GM19438 (cell line): ENCODE measurements at regions not wholly inside any gene's neighbourhood (a gene's known extent, or its start where the extent isn't known, plus 50 kb on each side); places are given as distances from the start of the nearest gene placed in this dataset.
"Not testable (repeated sequence)": the region's sequence is repeated elsewhere in the genome, so short reads cannot be mapped to it uniquely, and the experiment has no call there.

Source experiments
- ATAC-seq: cut with Tn5 transposase; IDR thresholded peaks from one replicate; pipeline ENCODE4 v1.9.1; 2021; ENCODE audit warnings: low read depth; ENCODE audit not compliant: unreplicated experiment

DNA sequence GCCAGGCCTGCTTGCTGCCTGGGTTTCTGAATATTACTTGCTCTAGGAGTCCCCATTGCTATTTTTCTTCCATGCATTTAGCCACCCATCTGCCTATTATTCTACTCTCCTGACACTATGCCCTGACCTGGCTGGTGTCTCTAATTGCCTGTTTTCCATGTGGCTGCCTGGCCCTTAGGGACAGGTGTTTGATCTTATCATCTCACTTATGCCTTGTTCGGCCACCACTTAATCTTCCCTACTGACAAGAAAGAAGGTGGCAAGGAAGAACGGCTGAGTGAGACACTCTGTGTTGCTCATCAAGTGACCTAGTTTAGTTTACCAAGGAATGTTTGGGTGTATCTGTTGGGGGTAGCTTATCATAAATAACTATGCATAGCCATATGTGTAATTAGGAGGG is 50.4 kb upstream of the RAPH1 start:
- ATAC-seq: no peak

DNA sequence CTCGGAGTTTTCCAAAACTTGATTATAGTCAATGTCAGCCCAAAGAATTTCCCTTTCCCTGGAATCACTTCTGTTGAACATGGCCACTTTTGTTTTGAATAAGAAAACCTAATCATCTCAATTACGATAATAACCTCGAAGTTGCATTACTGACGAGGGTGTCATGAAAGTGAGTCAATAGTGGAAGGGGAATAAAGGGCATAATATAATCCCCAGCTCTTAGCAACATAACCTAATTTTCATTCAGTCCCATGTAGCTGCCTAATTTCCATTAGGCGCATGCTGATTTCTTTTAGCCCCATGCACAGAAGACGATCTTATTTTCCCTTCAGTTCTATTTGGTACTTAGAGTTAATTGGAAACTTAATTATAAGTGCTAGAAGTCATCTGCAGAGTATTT is 51.1 kb upstream of the RAPH1 start:
- ATAC-seq: no peak

DNA sequence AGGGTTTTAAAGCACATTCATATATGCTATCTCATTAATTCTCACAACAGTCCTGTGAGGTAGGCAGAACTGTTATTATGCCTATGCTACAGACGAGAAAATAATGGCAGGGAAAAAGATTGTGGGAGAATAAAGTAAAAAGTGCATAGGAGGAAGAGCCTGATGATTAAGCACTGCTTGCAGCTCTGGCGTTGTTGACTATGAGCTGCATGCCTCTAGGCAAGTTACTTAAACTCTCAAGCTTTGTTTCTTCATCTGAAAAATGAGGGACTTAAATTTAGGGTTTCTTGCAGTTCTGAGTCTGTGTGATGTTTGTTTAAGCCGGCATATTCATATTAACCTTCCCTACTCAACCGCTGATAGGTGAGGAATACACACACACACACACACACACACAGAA is 51.6 kb upstream of the RAPH1 start:
- ATAC-seq: no peak

DNA sequence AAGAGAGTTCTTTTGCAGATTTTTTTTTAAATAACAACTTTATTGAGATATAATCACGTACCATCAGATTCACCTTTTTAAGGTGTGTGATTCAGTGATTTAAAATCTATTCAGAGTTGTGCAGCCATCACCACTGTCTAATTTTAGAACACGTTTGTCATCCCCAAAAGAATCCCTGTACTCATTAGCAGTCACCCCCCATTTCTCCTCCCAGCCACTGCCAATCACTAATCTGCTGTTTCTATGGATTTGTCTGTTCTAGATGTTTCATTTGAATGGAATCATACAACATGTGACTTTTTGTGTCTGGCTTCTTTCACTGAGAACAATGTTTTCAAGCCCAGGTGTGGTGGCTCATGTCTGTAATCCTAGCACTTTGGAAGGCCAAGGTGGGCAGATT is 55.4 kb upstream of the RAPH1 start:
- ATAC-seq: no peak

DNA sequence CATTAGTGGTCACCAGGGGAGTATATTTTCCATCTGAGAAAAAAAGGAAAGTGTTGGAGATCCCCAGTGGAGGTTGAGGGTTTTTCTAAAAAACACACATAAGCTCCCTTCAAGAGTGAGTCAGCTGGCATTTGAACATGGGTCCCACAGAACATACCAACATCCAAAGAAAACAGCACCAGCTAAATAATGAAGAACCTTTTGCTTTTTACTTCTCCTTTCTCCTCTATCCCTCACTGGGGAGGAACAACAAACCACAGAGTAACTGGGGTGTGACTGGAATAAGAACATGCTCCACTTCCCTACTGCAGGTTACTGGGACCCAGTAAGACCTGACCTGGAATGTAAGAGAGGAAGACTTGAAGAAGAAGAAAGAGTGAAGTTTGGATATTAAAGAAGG is 56.5 kb upstream of the RAPH1 start:
- ATAC-seq: no peak

DNA sequence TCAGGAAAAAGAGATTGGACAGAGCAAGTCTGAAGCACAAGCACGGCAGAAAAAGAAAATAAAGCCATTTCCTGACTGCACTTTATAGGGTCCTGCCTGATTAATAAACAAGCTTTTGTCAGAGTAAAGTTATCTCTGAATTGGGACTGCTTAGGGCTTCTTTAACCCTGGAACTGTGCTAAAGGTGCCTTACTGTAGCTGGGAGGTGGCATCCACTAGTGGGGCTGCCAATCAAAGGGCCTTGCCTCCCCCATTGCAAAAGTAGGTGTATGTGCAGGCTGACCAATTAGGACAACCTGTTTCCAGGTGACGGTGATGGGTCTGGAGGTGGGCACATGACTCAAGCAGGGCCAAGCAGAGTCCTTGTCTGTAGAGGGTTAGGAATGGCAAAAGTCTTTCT is 57.4 kb upstream of the RAPH1 start:
- no peak for ATAC-seq

DNA sequence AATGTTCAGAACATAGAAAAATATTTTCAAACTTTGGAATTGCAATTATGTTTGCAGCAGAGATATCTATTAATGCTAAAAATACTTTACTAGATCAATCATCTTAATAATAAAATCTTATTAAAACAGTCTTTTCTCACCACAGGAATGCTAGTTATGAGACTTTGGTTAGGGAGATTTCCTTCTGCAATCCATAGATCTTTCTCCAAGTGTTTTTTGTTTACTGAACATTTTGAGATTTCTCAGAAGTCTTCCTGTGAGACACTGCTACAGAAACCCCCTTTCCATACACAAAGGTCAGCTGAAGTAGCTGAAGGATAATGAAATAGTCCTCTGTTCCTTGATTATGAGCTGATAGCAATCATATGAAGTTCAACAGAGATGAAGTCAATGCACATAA is 59.4 kb upstream of the RAPH1 start:
- no peak for ATAC-seq

DNA sequence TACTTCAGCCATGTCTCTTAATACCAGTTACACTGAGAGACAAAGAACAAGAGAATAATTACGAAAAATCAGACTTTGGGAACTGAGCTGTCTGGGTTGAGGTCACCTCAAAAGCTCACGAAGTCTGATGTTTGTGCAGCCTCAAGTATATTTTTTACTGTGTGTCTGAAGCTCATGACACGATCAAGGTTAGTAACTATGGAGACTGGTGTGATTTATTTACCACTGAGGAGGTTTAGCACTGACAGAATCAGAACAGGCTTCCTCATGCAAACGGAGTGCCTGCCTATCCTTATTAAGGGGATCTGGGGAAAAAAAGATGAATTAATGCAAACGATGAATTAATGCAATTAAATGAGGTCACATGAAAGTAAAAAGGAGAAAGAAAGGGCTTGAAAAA is 61.1 kb upstream of the RAPH1 start:
- no peak for ATAC-seq

DNA sequence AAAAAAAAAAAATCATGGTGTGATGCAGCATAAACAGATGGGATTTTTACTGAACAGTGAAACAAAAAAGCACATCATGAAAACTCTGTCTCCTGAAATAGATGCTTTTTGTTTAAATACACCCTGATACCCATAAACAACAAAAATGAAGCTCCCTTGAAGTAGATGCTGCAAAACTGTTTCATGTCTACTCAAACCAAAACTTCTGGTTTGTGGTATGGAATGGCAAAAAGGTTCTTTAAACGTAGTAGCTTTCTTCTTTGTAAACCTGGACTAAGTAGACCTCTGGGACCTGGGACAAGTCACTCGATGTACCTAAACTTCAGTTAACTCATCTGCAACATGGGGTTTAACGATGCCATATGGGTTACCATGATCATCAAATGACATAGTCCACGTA is 64.4 kb upstream of the RAPH1 start:
- ATAC-seq: peak; percentile 63

DNA sequence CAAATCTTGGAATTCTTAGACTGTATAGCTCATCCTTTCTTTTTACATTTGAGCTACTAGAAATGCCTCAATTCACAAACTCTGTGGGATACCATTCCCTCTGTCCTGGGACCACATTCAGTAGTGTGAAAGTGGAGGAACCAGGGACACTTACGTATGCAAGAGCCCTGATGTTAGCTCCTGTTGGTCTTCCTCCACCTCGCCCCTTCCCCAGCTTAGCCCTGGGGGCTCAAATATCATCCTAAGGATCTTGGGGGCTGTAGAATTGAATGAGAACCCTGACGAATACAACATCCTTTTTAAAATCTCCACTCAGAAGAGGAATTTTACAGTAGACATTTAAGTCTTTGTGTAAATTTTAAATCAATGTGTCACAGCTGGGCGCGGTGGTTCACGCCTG is 65.2 kb upstream of the RAPH1 start:
- no peak for ATAC-seq

DNA sequence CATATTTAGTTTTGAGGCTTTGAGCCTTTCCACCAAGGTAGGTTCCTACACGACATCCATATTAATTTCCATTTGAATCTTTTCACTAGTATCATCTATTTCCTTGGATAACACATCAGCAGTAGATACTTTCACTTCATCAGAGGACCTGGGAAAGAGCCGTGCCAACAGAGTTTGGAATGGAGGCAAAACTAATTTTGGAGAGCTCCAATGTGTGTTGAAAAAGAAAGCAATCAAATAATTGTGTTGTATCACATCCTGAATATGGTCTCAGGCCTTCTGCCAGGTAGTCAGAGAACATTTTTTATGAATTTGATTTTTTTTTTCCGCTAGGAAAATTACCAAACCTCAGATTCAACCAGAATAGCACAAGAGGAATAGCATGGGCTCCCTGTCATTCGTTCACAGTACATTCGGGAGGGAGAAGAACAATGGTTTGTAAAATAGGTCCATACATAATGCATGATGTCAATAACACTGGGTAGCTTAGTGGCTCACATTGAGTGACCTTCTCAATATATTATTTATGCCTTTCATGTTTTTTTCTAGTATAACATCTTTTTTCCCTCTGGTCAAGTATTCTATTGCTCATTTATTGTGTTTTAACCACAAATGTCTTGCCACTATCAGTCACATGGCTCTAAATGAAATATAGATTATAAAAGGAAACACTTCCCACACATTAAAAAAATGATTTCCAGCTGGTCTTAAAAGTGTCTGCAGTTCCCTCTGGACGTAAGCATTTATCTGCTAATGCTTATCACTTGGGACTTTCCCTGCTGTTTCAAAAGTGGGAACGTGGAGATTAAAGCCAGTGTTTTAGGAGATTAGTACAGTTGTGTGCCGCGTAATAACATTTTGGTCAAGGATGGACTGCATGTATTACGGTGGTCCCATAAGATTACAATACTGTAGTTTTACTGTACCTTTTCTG is 68.6 kb upstream of the RAPH1 start:
- no peak for ATAC-seq

DNA sequence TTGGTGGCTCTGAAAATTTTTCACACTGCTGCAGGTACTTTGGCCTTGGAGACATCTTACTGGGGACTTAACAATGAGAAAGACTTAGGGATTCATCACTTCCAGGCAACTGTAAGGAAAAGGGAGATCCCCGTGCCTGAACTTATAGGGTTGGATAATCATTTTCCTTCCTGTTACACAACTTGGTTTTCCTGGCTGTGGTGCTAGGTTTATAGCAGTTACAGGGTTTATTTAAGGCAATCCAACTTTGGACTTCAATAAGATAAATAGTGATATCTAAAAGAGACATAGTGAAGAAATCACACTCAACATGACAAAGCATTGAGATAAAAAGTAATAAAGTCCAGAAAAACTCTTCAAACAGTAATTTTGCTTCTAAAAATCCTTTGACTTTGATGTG is 70.2 kb upstream of the RAPH1 start:
- ATAC-seq: no peak

DNA sequence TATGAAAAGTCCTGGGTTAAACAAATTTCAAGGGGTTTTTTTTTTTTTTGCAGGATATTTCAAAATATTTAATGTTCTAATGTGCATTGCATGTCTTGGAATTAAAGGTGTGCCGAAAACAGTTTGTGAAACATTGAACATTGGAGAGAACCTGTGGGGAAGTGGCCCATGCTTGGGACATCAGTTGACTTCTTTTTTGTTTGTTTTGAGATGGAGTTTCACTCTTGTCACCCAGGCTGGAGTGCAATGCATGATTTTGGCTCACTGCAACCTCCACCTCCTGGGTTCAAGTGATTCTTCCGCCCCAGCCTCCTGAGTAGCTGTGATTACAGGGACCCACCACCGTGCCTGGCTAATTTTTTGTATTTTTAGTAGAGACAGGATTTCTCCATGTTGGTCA is 71.0 kb upstream of the RAPH1 start:
- no peak for ATAC-seq

DNA sequence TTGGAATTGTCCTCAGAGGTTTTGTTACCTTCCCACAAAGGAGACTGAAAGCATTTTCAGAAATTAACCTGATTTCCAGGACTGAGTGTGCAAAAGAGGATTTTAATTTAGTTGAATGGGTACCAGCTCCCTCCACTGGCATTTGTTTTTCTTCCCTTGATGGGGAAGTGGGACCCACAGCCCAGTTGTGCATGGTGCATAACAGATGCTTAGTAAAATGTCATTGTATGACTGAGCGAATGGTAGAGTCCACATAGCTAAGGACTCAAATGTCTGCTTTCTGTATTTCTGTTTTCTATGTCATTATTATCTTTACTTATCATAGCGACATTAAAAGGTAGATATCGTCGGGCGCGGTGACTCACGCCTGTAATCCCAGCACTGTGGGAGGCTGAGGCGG is 75.5 kb upstream of the RAPH1 start:
- ATAC-seq: no peak

DNA sequence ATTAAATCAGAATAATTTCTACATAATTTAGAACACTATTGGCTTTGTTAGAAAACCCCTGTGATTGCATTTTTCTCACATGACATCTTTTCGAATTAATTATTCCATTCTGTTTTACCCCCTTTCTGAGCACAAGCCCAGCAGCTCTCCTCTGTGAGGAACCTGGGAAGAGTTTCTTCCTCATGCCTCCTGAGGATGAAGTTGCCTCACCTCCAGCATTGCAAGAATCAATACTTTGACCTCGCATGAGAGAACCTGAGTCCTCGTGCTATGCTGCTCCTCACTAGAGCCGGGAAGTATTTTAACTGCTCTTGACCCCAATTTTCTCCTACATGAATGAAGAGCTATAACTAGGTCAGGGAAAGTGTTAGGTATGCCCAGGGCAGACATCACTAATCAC is 77.1 kb upstream of the RAPH1 start:
- no peak for ATAC-seq

DNA sequence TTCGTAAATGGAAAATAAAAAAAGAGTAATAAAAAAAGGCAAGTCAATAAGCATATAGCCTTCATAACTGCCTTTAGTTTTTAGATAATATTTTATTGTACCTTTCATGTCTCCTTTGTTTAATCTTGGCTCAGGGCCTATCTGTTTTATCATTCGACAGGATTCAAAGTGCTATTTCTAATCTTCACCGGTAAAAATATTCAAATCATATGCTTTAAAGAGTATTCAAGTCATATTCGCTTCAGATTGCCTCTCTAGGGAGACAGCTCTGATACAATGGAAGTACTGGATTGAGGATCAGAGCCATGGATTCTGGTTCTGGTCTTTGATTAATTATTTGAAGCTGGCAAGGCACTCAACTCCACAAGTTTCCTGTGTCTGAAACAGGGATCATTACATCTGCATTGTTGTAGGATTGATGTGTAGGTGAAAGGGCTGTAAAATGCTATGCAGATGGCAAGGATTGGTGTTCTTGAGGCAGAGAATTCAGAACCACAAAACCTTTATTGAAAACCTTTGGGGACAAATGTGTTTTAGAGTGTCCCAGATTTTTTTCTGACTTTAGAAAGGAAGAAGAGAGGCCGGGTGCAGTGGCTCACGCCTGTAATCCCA is 84.3 kb upstream of the RAPH1 start:
- ATAC-seq: no peak

DNA sequence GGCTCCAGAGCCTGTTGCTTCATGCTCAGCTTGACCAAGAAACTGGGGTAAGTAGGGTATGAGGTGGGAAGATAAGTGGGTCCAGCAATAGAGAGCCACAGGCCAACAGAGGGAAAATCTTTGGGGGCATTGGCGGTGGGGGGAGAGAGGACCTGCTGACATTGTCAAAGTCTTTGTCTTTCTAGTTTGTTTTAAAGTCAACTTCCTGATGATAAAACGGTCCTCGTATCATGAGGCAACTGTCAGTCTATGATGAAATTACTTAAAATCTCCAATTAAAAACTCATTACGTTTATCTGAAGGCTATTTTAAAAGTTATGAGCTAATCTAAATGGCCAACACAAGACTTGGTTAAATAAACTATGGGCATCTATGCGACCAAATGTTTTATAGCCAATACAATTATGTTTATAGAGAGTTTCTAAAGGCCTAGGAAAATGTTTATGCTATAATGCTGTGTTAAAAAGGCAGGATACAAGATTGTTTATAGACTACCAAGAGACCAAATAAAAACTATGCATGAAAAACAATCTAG is 84.4 kb upstream of the CD28 start:
- no peak for ATAC-seq

DNA sequence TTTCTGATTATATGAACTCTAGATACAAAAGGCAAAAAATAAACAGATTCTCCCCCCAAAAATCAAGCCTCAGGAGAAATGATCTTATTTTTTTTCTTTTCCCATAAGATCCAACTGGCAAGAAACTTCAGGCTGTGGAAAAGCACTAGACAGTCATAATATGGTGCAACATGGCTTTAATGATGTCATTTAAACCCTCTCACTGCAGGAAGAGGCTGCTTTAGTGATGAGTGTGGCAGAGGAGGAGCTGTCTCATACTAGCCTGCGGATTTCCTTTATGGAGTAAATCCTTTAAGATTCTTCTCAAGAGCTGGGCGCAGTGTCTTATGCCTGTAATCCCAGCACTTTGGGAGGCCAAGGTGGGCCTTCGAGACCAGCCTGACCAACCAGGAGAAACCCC is 83.3 kb upstream of the CD28 start:
- ATAC-seq: no peak

DNA sequence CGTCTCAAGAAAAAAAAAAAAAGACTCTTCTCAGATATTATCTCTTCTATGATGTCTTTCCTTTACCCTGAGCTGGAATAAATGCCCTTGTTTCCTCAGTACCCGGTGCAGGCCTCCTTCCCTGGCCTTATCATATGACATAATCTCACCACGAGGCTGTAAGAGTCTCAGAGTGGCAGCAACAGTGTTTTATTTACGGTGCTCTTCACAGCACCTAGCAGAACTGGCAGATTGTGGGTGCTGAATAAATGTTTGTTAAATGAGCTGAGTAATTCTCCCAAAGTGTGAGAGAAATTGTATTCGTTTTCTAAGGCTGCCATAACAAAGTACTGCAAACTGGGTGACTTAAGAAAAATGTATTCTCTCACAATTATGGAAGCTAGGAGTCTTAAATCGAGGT is 82.8 kb upstream of the CD28 start:
- no peak for ATAC-seq

DNA sequence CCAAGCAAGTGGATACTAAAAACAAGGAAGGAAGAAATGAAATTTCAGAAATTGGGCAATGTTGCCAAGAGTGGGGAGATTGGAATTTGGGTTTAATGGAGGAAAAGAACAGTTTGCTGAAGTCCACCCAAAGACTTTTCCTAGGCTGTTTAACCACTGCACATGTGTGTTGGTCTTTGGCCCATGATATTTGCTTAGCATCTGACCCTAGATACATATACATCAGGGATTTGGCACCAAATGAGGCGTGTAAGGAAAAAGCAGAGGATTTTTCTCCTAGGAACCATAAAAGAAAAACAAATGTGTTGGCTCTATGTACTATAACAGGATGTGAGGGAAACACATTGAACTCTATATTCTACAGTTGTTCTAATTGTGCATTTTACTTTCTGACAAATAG is 80.7 kb upstream of the CD28 start:
- no peak for ATAC-seq

DNA sequence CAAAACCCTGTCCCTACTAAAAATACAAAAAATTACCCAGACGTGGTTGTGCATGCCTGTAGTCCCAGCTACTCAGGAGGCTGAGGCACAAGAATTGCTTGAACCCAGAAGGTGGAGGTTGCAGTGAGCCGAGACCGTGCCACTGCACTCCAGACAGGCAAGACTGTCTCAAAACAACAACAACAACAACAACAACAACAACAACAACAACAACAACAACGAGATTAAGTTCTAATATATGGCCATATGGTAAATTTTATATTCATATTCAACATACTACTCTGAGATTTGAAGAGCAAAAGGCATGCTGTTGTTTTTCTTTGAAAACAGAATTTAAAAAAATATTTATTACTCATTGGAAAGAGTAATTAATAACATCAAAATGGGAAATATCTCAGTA is 80.2 kb upstream of the CD28 start:
- not testable (repeated sequence) for ATAC-seq
